Stimulated activated naive CD4-positive, alpha-beta T cell (primary cell): ENCODE measurements at regions not wholly inside any gene's neighbourhood (a gene's known extent, or its start where the extent isn't known, plus 50 kb on each side); places are given as distances from the start of the nearest gene placed in this dataset.
"Not testable (repeated sequence)": the region's sequence is repeated elsewhere in the genome, so short reads cannot be mapped to it uniquely, and the experiment has no call there.

Experiments
- DNase-seq, 6 experiments: peaks; one replicate each; lab custom pipeline; 2025; lab: John Stamatoyannopoulos, UW

- DNase-seq, result no peak
These were observed 522.3 kb downstream of the TRIML1 start for GRCh38 chr4:188661502-188661901.

- DNase-seq, result no peak
These were observed 524.1 kb downstream of the TRIML1 start for GRCh38 chr4:188663369-188663768.

GRCh38 chr4:188665491-188666457 lies 526.5 kb downstream of the TRIML1 start:
- no peak for DNase-seq

GRCh38 chr4:188678691-188679090 lies 539.5 kb downstream of the TRIML1 start:
- DNase-seq, result not testable (repeated sequence)

GRCh38 chr4:188680004-188680666 lies 540.9 kb downstream of the TRIML1 start:
- DNase-seq, result no peak

- no peak for DNase-seq
These were observed 541.4 kb downstream of the TRIML1 start for GRCh38 chr4:188680667-188681063.

GRCh38 chr4:188682321-188682720 lies 543.1 kb downstream of the TRIML1 start:
- no peak for DNase-seq

- no peak for DNase-seq
These were observed 544.3 kb downstream of the TRIML1 start for GRCh38 chr4:188683571-188683970.

- DNase-seq, result no peak
These were observed 549.7 kb downstream of the TRIML1 start for GRCh38 chr4:188688956-188689355.

- DNase-seq, result no peak
These were observed 552.6 kb downstream of the TRIML1 start for GRCh38 chr4:188691811-188692210.

GRCh38 chr4:188695261-188695660 lies 556.0 kb downstream of the TRIML1 start:
- DNase-seq, result no peak

- DNase-seq, result no peak
These were observed 558.0 kb downstream of the TRIML1 start for GRCh38 chr4:188697243-188697642.

- no peak for DNase-seq
These were observed 562.7 kb downstream of the TRIML1 start for GRCh38 chr4:188701952-188702351.

- no peak for DNase-seq
These were observed 565.0 kb downstream of the TRIML1 start for GRCh38 chr4:188704288-188704687.

- DNase-seq, result no peak
These were observed 567.8 kb downstream of the TRIML1 start for GRCh38 chr4:188707036-188707435.

GRCh38 chr4:188714501-188714900 lies 575.3 kb downstream of the TRIML1 start:
- DNase-seq, result no peak

- DNase-seq, result no peak
These were observed 575.7 kb downstream of the TRIML1 start for GRCh38 chr4:188714907-188715306.

- no peak for DNase-seq
These were observed 578.4 kb downstream of the TRIML1 start for GRCh38 chr4:188717661-188718060.

- no peak for DNase-seq
These were observed 580.6 kb downstream of the TRIML1 start for GRCh38 chr4:188719794-188720193.

GRCh38 chr4:188722911-188723310 lies 583.7 kb downstream of the TRIML1 start:
- no peak for DNase-seq

- no peak for DNase-seq
These were observed 588.5 kb downstream of the TRIML1 start for GRCh38 chr4:188727746-188728145.

GRCh38 chr4:188728359-188728758 lies 589.1 kb downstream of the TRIML1 start:
- DNase-seq, result no peak

GRCh38 chr4:188732131-188732530 lies 592.9 kb downstream of the TRIML1 start:
- DNase-seq, result no peak
